ENCODE measurements at regions not wholly inside any gene's neighbourhood (a gene's known extent, or its start where the extent isn't known, plus 50 kb on each side); places are given as distances from the start of the nearest gene placed in this dataset.

GRCh38 chr5:125138266-125138665 lies 391.8 kb upstream of the ZNF608 start:
- TF ChIP-seq, protein P1, sequence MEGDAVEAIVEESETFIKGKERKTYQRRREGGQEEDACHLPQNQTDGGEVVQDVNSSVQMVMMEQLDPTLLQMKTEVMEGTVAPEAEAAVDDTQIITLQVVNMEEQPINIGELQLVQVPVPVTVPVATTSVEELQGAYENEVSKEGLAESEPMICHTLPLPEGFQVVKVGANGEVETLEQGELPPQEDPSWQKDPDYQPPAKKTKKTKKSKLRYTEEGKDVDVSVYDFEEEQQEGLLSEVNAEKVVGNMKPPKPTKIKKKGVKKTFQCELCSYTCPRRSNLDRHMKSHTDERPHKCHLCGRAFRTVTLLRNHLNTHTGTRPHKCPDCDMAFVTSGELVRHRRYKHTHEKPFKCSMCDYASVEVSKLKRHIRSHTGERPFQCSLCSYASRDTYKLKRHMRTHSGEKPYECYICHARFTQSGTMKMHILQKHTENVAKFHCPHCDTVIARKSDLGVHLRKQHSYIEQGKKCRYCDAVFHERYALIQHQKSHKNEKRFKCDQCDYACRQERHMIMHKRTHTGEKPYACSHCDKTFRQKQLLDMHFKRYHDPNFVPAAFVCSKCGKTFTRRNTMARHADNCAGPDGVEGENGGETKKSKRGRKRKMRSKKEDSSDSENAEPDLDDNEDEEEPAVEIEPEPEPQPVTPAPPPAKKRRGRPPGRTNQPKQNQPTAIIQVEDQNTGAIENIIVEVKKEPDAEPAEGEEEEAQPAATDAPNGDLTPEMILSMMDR (IDR thresholded peaks at IDR 0.05) = no peak
- no peak for TF ChIP-seq POLR2A (IDR thresholded peaks at IDR 0.05)

All from lower leg skin (tissue), 3 donors.